GM23338 (cell line): ENCODE measurements at regions not wholly inside any gene's neighbourhood (a gene's known extent, or its start where the extent isn't known, plus 50 kb on each side); places are given as distances from the start of the nearest gene placed in this dataset.

ENCODE experiments used
- CREB1 ChIP-seq: fragments of 250-450 bp; sonication (Bioruptor Pico); IDR thresholded peaks from 2 replicates; pipeline ENCODE4 v1.5.0; 2020; ENCODE audit warnings: low read depth, mild to moderate bottlenecking, moderate library complexity
- CTCF ChIP-seq, 2 experiments: fragments of 200-600 bp in 1 of 2; sonication (generic) in 1 of 2; conservative IDR thresholded peaks; 2 replicates each; pipeline versions ENCODE4 v1.5.1 to v1.6.1; 2016 to 2017; ENCODE audit warnings: antibody characterized with exemption in 2 of 2, low read depth in 2 of 2, mild to moderate bottlenecking in 2 of 2, moderate library complexity in 1 of 2
- ETS1 ChIP-seq: IDR thresholded peaks from 2 replicates; pipeline ENCODE4 v1.6.1; 2016; ENCODE audit warnings: antibody characterized with exemption
- EZH2 ChIP-seq: fragments of 200-600 bp; sonication (generic); IDR thresholded peaks from one replicate; pipeline ENCODE4 v1.8.0; 2017; ENCODE audit warnings: antibody characterized with exemption, mild to moderate bottlenecking, low read depth; ENCODE audit not compliant: unreplicated experiment
- EZH2phosphoT487 ChIP-seq: fragments of 200-600 bp; sonication (generic); IDR thresholded peaks from one replicate; pipeline ENCODE4 v1.8.1; 2018; ENCODE audit warnings: antibody characterized with exemption; ENCODE audit not compliant: unreplicated experiment
- JUNB ChIP-seq: IDR thresholded peaks from one replicate; pipeline ENCODE4 v1.6.1; 2016; ENCODE audit warnings: antibody characterized with exemption; ENCODE audit not compliant: unreplicated experiment
- NANOG ChIP-seq: IDR thresholded peaks from 2 replicates; pipeline ENCODE4 v1.6.1; 2016; ENCODE audit warnings: antibody characterized with exemption, borderline replicate concordance
- POLR2AphosphoS5 ChIP-seq: IDR thresholded peaks from 2 replicates; pipeline ENCODE4 v1.6.1; 2016; ENCODE audit warnings: antibody characterized with exemption, low read depth
- REST ChIP-seq: IDR thresholded peaks from one replicate; pipeline ENCODE4 v1.6.1; 2018; ENCODE audit warnings: antibody characterized with exemption; ENCODE audit not compliant: unreplicated experiment
- STAT1 ChIP-seq: IDR thresholded peaks from one replicate; pipeline ENCODE4 v1.6.1; 2016; ENCODE audit warnings: antibody characterized with exemption; ENCODE audit not compliant: unreplicated experiment
- ZNF114 ChIP-seq: fragments of 250-450 bp; sonication (Bioruptor Pico); IDR thresholded peaks from 2 replicates; pipeline ENCODE4 v1.5.0; 2020; ENCODE audit warnings: mild to moderate bottlenecking, moderate library complexity

- TF ChIP-seq CTCF (conservative IDR thresholded peaks at IDR 0.05; ENCODE audit: low read depth in 2 of 2) (no peak), POLR2AphosphoS5 (no peak), CREB1 (CRISPR knock-in tag) (no peak), JUNB (no peak), EZH2 (no peak), EZH2phosphoT487 (no peak), REST (no peak), ZNF114 (CRISPR knock-in tag) (no peak), STAT1 (no peak), ETS1 (no peak), NANOG (no peak)
Observed at GRCh38 chr7:86407291-86407690, 236.4 kb upstream of the GRM3 start.
